Stimulated activated naive CD8-positive, alpha-beta T cell treated with anti-CD3 and anti-CD28 coated beads, Interleukin-15, Interleukin-2, amounts not matched to agents 100 U/mL and 50 U/mL, for 24 hours (primary cell): ENCODE measurements at regions not wholly inside any gene's neighbourhood (a gene's known extent, or its start where the extent isn't known, plus 50 kb on each side); places are given as distances from the start of the nearest gene placed in this dataset.
"Not testable (repeated sequence)": the region's sequence is repeated elsewhere in the genome, so short reads cannot be mapped to it uniquely, and the experiment has no call there.

ENCODE experiments used
- ATAC-seq: fragments of 150-1000 bp; cut with Tn5 transposase; one replicate; pipeline ENCODE4 v1.10.0; 2021
- DNase-seq: peaks from one replicate; pipeline ENCODE4 v3.0.0; 2021

- ATAC-seq = no peak
- no peak for DNase-seq
Observed at GRCh38 chrX:4674028-4674782, 960.8 kb upstream of the PRKX start.

DNA sequence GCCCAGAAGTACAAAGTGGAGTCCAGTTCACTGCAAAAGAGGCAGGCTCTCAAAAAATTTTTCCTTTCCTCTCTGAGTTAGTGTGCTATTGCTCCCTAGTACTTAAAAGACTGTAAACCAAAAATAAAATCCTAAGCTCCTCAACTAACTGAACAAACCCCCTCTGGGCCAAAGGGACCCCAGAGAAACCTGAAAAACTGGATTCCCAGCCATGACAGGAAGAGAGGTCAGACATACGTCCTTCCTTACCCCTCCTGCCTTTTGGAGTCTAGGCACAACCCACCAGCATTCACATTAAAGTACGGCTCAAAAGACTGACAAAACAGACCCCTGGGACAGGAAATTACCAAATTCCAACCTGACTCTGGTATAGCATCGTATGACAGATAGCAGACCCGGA is 957.9 kb upstream of the PRKX start:
- ATAC-seq (no peak), DNase-seq (no peak)

- no peak for DNase-seq
- ATAC-seq = no peak
Observed at GRCh38 chrX:4670606-4671005, 957.2 kb upstream of the PRKX start.

GRCh38 chrX:4668802-4669536 is 955.5 kb upstream of the PRKX start:
- no peak for ATAC-seq
- no peak for DNase-seq

DNA sequence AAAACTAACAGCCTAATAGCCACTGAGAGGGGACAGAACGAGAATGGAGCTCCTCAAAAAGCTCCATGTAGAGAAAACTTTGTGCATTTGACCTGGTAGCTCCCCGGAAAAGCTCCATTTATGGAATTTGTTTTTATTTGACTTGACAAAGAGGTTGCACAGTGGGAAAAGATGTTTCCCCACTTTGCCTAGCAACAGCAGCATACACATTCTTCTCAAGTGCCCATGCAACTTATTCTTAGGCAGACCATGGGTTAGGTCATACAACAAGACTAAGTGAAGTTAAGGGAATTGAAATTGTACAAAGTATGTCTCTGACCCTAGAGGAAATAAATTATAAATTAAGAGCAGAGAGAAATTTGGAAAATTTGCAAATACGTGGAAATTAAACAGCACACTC is 949.6 kb upstream of the PRKX start:
- DNase-seq (no peak), ATAC-seq (no peak)

DNA sequence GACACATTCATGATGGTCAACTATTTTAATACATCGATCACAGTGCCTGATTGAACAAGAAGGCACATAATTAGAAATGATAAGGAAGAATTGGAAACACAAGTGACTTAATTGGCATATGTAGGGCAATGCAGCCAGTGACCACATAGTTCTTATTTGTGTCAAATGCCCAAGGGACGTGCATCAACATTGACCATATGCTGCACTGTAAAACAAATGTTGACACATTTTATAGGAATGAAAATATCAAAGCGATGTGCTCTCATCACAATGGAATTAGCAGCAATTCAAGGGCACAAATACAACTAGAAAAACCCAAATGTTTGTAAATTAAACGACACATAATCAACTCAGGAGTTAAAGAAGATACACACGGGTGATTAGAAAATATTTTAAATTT is 948.3 kb upstream of the PRKX start:
- DNase-seq (no peak), ATAC-seq (no peak)

DNA sequence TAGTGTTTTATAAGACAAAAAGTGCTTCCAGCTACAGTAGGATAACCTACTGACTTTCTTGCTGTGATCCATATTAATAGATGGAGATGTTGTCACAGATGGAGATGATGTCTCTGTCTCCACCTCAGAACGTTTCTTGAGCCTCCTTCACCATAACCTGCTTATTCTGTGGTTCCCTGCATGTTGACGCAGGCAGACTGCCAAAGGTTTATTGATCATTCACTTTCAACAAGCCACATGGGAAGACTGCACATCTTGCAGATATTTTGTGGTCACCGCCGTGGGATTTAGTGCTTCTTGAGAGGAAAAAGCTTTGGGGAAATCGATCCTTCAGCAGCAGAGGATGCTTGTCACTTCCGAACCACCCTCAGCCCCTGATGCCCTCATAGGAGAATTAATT is 943.0 kb upstream of the PRKX start:
- DNase-seq (no peak), ATAC-seq (no peak)

DNA sequence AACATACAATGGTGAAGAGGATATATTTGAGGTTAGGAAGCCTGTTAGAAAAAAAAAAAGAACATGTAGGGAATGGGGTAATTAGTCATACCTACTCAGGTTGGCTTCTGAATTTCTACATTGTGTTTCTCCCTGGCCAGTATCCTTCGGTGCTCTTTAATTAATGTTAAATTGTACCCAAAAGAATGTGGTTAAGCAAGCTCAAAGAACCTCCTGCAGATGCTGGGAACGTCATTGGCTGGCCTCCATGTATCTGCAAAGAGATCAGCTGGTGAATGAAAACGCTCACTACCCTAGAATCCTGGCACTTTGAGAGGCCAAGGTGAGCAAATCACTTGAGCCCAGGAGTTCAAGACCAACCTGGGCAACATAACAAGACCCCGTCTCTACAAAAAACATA is 942.3 kb upstream of the PRKX start:
- ATAC-seq (no peak), DNase-seq (no peak)

GRCh38 chrX:4642114-4642513 is 928.7 kb upstream of the PRKX start:
- no peak for DNase-seq
- no peak for ATAC-seq

- DNase-seq = no peak
- ATAC-seq = no peak
Observed at GRCh38 chrX:4638036-4638435, 924.6 kb upstream of the PRKX start.

DNA sequence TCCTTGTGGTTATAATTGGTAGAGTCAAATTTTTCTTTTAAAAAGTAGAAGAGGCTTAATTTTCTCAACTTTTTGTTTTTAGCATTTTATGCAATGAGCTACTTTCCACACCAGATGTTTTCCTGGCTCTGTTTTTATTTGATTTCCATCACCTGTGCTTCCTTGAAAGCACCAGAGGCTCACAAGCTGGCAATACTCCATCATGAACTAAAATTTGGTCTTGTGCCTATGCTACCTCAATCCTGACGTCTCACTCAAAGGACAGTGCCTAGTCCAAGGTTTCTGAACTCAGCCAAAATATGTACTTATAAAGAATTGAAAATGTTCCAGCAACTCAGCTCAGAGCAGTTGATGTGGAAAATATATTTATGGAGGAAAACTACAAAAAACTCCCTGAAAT is 914.0 kb upstream of the PRKX start:
- no peak for ATAC-seq
- DNase-seq = no peak

DNA sequence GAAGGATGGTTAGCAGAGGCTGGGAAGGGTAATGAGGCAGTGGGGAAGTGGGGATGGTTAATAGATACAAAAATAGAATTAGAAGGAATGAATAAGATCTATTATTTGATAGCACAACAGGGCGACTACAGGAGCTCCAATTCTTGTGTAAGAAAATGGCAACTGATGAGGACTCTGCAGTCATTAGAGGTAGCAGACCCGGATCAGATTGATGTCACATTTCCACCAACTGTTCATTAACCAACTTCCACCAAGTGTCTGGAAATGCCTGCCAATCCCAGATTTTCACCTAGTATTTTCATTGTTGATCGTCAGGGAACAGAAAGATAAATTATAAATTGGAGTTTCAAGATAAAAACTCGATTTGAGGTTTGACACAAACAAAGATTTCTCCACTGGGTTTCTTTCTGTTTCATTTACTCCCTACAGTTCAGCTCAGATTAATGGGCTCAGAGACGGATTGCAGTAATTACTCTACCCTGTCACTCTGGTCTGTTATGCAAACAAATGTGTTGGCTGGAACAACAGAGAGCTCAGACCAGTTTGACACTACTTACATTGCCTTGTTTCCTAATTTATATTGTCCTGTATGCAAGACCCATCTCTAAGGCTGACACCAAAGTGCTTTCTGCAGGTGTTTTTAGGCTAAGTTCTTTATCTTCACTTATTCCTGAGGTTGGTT is 909.2 kb upstream of the PRKX start:
- DNase-seq (no peak), ATAC-seq (no peak)

DNA sequence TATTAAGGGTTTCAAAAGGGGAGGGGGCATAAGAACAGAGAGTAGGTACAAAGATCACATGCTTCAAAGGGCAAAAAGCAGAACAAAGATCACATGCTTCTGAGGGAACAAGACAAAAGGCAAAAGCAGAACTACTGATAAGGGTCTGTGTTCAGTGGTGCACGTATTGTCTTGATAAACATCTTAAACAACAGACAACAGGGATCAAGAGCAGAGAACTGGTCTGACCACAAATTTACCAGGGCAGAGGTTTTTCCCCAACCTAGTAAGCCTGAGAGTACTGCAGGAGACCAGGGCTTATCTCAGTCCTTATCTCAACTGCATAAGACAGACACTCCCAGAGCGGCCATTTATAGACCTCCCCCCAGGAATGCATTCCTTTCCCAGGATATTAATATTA is 900.2 kb upstream of the PRKX start:
- not testable (repeated sequence) for DNase-seq, ATAC-seq

DNA sequence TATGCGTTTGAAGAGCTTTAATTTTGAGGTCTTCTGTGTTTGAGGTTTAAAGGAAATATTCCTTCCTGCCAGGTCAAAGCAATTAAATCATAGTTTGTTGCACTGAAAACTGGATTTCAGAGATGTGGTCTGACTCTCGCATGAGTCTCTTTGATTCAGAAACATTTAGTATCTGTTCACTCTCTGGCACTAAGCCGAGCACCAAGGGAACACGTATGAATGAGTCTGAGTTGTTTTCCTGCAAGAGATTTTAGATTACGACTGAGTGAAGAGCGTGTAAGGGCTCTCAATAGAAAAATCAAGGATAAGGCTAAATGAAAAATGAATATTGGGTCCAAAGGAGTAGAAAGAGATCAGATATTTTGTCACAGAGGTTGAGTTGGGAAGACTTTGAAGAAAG is 875.4 kb upstream of the PRKX start:
- DNase-seq (no peak), ATAC-seq (no peak)

DNA sequence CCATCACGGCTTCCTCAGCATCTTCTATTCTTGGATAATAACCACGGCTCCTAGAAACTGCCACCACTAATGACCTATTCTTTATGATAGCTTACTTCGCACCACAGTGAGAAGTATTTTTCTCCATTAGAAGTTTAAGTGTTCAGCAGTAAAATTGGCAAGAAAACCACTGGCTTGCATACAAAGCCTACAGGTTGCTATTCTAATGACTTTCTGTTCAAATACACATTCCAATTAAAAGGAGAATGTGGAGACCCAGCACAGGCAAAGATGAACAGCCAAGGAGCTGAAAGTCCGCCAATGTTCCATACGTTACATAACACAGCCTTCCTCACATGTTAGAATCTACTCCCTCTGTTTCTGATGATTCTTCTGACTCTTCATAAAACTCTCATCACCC is 875.0 kb upstream of the PRKX start:
- no peak for ATAC-seq
- DNase-seq = no peak

- DNase-seq (no peak), ATAC-seq (no peak)
Observed at GRCh38 chrX:4588056-4588455, 874.6 kb upstream of the PRKX start.

DNA sequence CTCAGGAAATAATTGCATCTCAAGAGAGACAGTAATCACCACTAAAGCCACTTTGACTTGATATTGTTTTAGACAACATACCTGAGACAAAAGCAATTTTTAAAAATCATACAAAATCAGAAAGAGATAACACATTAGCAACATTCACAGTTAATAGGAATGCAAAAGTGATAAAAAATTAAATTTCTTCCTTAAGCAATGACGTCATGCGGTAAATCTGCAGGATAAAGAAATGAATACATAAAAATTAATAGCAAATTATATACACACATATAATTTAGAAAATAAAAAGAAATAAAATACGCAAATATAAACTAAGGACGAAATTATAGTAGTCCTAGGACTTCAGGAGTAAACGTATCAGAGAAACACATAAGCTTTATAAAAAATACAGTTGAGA is 866.5 kb upstream of the PRKX start:
- ATAC-seq (no peak), DNase-seq (no peak)

GRCh38 chrX:4579480-4579879 is 866.0 kb upstream of the PRKX start:
- DNase-seq = no peak
- no peak for ATAC-seq

GRCh38 chrX:4572691-4573090 is 859.2 kb upstream of the PRKX start:
- ATAC-seq = no peak
- DNase-seq = no peak

GRCh38 chrX:4570151-4570550 is 856.7 kb upstream of the PRKX start:
- ATAC-seq (no peak), DNase-seq (no peak)

- ATAC-seq (no peak), DNase-seq (no peak)
Observed at GRCh38 chrX:4560192-4560591, 846.7 kb upstream of the PRKX start.

GRCh38 chrX:4550018-4550417 is 836.6 kb upstream of the PRKX start:
- DNase-seq (no peak), ATAC-seq (no peak)

DNA sequence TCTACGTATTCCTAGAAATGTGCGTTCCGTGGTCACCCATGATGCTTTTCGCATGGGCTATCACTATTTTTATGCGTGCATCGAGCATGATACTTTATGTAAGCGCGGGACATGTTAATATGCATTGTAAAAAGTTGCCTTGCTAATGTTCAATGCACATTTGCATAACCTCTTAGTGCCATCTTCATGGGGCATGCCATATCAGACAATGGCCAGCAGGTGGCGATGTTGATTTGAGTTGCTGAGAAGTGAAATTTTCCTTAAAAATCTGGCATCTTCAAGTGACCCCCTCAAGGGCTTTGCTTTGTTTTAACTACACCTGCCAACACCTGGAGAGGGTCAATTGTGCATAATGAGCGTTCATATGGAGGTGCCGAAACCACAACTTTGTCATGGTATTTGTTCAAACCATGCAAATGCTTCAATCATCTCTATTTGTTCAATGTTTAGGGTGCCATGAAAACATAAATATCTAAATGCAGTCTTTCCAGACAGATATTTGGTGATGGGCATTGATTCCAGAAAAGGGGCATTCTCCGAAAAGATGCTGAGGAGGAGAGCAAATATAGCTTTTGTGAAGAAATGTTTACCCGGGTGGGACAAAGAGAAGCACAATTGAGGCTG is 833.9 kb upstream of the PRKX start:
- DNase-seq (peak; percentile 32), ATAC-seq (no peak)
